ENCODE measurements at regions not wholly inside any gene's neighbourhood (a gene's known extent, or its start where the extent isn't known, plus 50 kb on each side); places are given as distances from the start of the nearest gene placed in this dataset.

GRCh38 chr15:92565351-92566125 is 90.0 kb downstream of the FAM174B start:
- DNase-seq (ENCODE audit: low read depth), result no peak

GRCh38 chr15:92561754-92562153 is 93.8 kb downstream of the FAM174B start:
- no peak for DNase-seq (ENCODE audit: low read depth)

GRCh38 chr15:92553317-92553716 is 102.3 kb downstream of the FAM174B start:
- DNase-seq (ENCODE audit: low read depth), result no peak

- DNase-seq (ENCODE audit: low read depth), result no peak
These were observed 109.6 kb downstream of the FAM174B start for GRCh38 chr15:92545996-92546395.

GRCh38 chr15:92541291-92542200 is 114.0 kb downstream of the FAM174B start:
- no peak for DNase-seq (ENCODE audit: low read depth)

- DNase-seq (ENCODE audit: low read depth), result no peak
These were observed 117.5 kb downstream of the FAM174B start for GRCh38 chr15:92538115-92538514.

GRCh38 chr15:92533298-92533697 is 122.3 kb downstream of the FAM174B start:
- DNase-seq (ENCODE audit: low read depth), result no peak

GRCh38 chr15:92531406-92531805 is 124.2 kb downstream of the FAM174B start:
- no peak for DNase-seq (ENCODE audit: low read depth)

- DNase-seq (ENCODE audit: low read depth), result no peak
These were observed 126.8 kb downstream of the FAM174B start for GRCh38 chr15:92528736-92529135.

- DNase-seq (ENCODE audit: low read depth), result no peak
These were observed 128.4 kb downstream of the FAM174B start for GRCh38 chr15:92527197-92527596.

GRCh38 chr15:92525758-92526245 is 129.8 kb downstream of the FAM174B start:
- no peak for DNase-seq (ENCODE audit: low read depth)

- no peak for DNase-seq (ENCODE audit: low read depth)
These were observed 130.6 kb downstream of the FAM174B start for GRCh38 chr15:92524874-92525565.

- no peak for DNase-seq (ENCODE audit: low read depth)
These were observed 130.5 kb downstream of the ST8SIA2 start for GRCh38 chr15:92524161-92524560.

- no peak for DNase-seq (ENCODE audit: low read depth)
These were observed 129.5 kb downstream of the ST8SIA2 start for GRCh38 chr15:92523176-92523575.

- peak; percentile 34 for DNase-seq (ENCODE audit: low read depth)
These were observed 127.9 kb downstream of the ST8SIA2 start for GRCh38 chr15:92521624-92522008.

GRCh38 chr15:92520914-92521623 is 127.4 kb downstream of the ST8SIA2 start:
- no peak for DNase-seq (ENCODE audit: low read depth)

GRCh38 chr15:92519709-92520108 is 126.0 kb downstream of the ST8SIA2 start:
- no peak for DNase-seq (ENCODE audit: low read depth)
